ENCODE measurements at regions not wholly inside any gene's neighbourhood (a gene's known extent, or its start where the extent isn't known, plus 50 kb on each side); places are given as distances from the start of the nearest gene placed in this dataset.

DNA sequence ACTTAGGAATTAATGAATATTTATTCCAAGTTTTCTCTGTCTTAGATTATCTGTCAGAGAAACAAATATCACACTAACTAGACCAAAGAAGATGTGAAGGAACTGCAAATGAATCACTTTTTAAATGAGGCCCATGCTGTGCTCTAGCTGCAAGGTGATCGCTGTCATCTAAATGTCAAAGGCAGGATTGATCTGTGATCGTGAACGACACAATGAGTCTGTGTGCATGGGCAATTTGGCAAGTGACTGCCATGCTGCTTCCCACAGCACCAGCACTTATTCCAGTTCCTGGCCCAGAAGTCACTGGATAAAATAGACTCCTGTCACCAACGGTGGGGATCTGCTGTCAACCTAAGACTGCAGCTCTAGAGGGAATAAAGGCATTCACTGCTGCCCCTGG lies 141.2 kb downstream of the TRIM36 start:
- Histone ChIP-seq H3K4me1 (ENCODE audit: control insufficient read depth in 4 of 4, insufficient read depth in 4 of 4, low read length in 3 of 4) (no peaks in the 10 kb centered on the region), H3K9me3 (ENCODE audit: control insufficient read depth in 4 of 4, low read length in 3 of 4) (no peaks in the 10 kb centered on the region), H3K9ac (ENCODE audit: low read depth in 1 of 2, low read length in 2 of 2) (no peak overlapping the region), H3K36me3 (ENCODE audit: control insufficient read depth in 4 of 4, insufficient read depth in 3 of 4, low read depth in 1 of 4, low read length in 3 of 4) (no peaks in the 10 kb centered on the region), H3K27me3 (ENCODE audit: control insufficient read depth in 4 of 4, insufficient read depth in 4 of 4, low read length in 3 of 4) (peaks cover 0 to 4% (median 0%) of the 10 kb centered on the region in 4 donors), H3K4me3 (ENCODE audit: low read depth in 1 of 3, low read length in 3 of 3) (no peak overlapping the region), H3K27ac (ENCODE audit: low read depth in 1 of 2, low read length in 2 of 2) (no peak overlapping the region)
- no peak for TF ChIP-seq FOXA2 (IDR thresholded peaks at IDR 0.05)
- TF ChIP-seq YY1 (IDR thresholded peaks at IDR 0.05), result no peak
- no peak for TF ChIP-seq HNF4A (conservative IDR thresholded peaks at IDR 0.05)
- TF ChIP-seq RAD21 (IDR thresholded peaks at IDR 0.05), result no peak
- DNase-seq (ENCODE audit: low spot score), result no peak
- WGBS, result 70% methylated on average over 4 of the region's 4 CpGs

DNA sequence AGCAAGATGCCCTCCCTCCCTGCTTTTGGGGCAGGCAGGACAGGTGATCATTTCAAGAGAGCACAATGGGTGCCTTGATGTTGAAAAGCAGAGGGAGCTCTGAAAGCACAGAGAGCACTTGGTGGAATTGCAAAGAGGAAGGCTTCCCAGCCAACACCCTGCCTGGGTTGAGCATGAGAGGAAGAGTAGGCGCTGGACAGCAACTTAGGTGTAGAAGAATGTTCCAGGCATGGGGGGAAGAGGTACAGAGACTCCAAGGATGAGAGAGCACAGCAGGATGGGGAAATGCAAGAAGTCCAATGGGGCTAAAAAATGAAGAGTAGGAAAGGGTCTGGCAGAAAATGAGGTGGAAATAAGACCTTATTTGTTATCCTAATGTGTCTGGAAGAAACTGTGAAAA lies 144.8 kb downstream of the TRIM36 start:
- DNase-seq (ENCODE audit: low spot score), result no peak
- H3K4me3 ChIP-seq (ENCODE audit: low read depth in 1 of 3, low read length in 3 of 3), result no peak overlapping the region
- 43% methylated on average over 1 of the region's 1 CpG for WGBS
- TF ChIP-seq YY1 (IDR thresholded peaks at IDR 0.05) (no peak), EGR1 (IDR thresholded peaks at IDR 0.05; ENCODE audit: low read depth in 2 of 2) (no peak), RAD21 (IDR thresholded peaks at IDR 0.05) (no peak), HNF4G (IDR thresholded peaks at IDR 0.05) (no peak), GABPA (IDR thresholded peaks at IDR 0.05 in 1 of 2, conservative IDR thresholded peaks at IDR 0.05 in 1 of 2) (no peak), RXRA (IDR thresholded peaks at IDR 0.05) (no peak), FOXA1 (IDR thresholded peaks at IDR 0.05) (no peak), JUND (IDR thresholded peaks at IDR 0.05) (no peak), FOXA2 (IDR thresholded peaks at IDR 0.05) (no peak), TAF1 (conservative IDR thresholded peaks at IDR 0.05) (no peak), HNF4A (conservative IDR thresholded peaks at IDR 0.05) (no peak)
- TF ChIP-seq, protein P1, sequence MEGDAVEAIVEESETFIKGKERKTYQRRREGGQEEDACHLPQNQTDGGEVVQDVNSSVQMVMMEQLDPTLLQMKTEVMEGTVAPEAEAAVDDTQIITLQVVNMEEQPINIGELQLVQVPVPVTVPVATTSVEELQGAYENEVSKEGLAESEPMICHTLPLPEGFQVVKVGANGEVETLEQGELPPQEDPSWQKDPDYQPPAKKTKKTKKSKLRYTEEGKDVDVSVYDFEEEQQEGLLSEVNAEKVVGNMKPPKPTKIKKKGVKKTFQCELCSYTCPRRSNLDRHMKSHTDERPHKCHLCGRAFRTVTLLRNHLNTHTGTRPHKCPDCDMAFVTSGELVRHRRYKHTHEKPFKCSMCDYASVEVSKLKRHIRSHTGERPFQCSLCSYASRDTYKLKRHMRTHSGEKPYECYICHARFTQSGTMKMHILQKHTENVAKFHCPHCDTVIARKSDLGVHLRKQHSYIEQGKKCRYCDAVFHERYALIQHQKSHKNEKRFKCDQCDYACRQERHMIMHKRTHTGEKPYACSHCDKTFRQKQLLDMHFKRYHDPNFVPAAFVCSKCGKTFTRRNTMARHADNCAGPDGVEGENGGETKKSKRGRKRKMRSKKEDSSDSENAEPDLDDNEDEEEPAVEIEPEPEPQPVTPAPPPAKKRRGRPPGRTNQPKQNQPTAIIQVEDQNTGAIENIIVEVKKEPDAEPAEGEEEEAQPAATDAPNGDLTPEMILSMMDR (IDR thresholded peaks at IDR 0.05; ENCODE audit: low read depth, low read length, missing input control), result no peak
- TF ChIP-seq, protein P2, sequence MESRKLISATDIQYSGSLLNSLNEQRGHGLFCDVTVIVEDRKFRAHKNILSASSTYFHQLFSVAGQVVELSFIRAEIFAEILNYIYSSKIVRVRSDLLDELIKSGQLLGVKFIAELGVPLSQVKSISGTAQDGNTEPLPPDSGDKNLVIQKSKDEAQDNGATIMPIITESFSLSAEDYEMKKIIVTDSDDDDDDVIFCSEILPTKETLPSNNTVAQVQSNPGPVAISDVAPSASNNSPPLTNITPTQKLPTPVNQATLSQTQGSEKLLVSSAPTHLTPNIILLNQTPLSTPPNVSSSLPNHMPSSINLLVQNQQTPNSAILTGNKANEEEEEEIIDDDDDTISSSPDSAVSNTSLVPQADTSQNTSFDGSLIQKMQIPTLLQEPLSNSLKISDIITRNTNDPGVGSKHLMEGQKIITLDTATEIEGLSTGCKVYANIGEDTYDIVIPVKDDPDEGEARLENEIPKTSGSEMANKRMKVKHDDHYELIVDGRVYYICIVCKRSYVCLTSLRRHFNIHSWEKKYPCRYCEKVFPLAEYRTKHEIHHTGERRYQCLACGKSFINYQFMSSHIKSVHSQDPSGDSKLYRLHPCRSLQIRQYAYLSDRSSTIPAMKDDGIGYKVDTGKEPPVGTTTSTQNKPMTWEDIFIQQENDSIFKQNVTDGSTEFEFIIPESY (IDR thresholded peaks at IDR 0.05), result no peak
- TF ChIP-seq, protein P3, sequence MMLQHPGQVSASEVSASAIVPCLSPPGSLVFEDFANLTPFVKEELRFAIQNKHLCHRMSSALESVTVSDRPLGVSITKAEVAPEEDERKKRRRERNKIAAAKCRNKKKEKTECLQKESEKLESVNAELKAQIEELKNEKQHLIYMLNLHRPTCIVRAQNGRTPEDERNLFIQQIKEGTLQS (IDR thresholded peaks at IDR 0.05), result no peak
- no peak overlapping the region for H3K9ac ChIP-seq (ENCODE audit: low read depth in 1 of 2, low read length in 2 of 2)
- no peaks in the 10 kb centered on the region for H3K9me3 ChIP-seq (ENCODE audit: control insufficient read depth in 4 of 4, low read length in 3 of 4)
- H3K27ac ChIP-seq (ENCODE audit: low read depth in 1 of 2, low read length in 2 of 2), result no peak overlapping the region
- H3K27me3 ChIP-seq (ENCODE audit: control insufficient read depth in 4 of 4, insufficient read depth in 4 of 4, low read length in 3 of 4), result peaks cover 0 to 4% (median 0%) of the 10 kb centered on the region in 4 donors
- no peaks in the 10 kb centered on the region for H3K36me3 ChIP-seq (ENCODE audit: control insufficient read depth in 4 of 4, insufficient read depth in 3 of 4, low read depth in 1 of 4, low read length in 3 of 4)
- no peaks in the 10 kb centered on the region for H3K4me1 ChIP-seq (ENCODE audit: control insufficient read depth in 4 of 4, insufficient read depth in 4 of 4, low read length in 3 of 4)

DNA sequence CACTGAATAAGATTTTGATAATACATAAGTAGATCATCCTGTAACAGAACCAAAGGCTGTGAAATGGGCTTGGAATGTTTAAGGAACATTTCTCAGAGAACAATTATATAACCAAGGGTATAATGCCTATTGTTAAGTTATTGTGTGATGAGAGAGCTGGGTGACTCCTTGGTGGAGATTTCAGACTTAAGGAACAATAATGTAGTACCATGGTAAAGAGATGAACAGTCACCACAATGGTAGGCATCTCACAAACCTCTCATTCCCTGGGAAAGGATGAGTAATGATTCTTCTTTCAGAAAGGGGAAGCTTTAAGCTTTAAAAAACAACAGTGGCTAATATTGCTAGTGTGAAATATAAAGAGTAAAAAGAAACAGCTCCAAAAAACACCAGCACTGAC lies 147.4 kb downstream of the TRIM36 start:
- Histone ChIP-seq H3K4me1 (ENCODE audit: control insufficient read depth in 4 of 4, insufficient read depth in 4 of 4, low read length in 3 of 4) (no peaks in the 10 kb centered on the region), H3K4me3 (ENCODE audit: low read depth in 1 of 3, low read length in 3 of 3) (no peak overlapping the region), H3K27me3 (ENCODE audit: control insufficient read depth in 4 of 4, insufficient read depth in 4 of 4, low read length in 3 of 4) (peaks cover 0 to 2% (median 0%) of the 10 kb centered on the region in 4 donors), H3K36me3 (ENCODE audit: control insufficient read depth in 4 of 4, insufficient read depth in 3 of 4, low read depth in 1 of 4, low read length in 3 of 4) (no peaks in the 10 kb centered on the region), H3K9me3 (ENCODE audit: control insufficient read depth in 4 of 4, low read length in 3 of 4) (no peaks in the 10 kb centered on the region), H3K9ac (ENCODE audit: low read depth in 1 of 2, low read length in 2 of 2) (no peak overlapping the region), H3K27ac (ENCODE audit: low read depth in 1 of 2, low read length in 2 of 2) (no peak overlapping the region)
- no peak for DNase-seq (ENCODE audit: low spot score)
- TF ChIP-seq HNF4A (conservative IDR thresholded peaks at IDR 0.05), result no peak
- TF ChIP-seq SP1 (IDR thresholded peaks at IDR 0.05), result no peak
- no peak for TF ChIP-seq EGR1 (IDR thresholded peaks at IDR 0.05; ENCODE audit: low read depth in 2 of 2)
- no peak for TF ChIP-seq HNF4G (IDR thresholded peaks at IDR 0.05)
- TF ChIP-seq, protein P1 (IDR thresholded peaks at IDR 0.05; ENCODE audit: low read depth, low read length, missing input control), result no peak
- no peak for TF ChIP-seq FOXA2 (IDR thresholded peaks at IDR 0.05)
- no peak for TF ChIP-seq NR2F2 (IDR thresholded peaks at IDR 0.05)
- TF ChIP-seq, protein P2 (IDR thresholded peaks at IDR 0.05), result no peak

Measured in liver (tissue), 8 donors.